Smooth muscle cell (in vitro differentiated cells): ENCODE measurements at regions not wholly inside any gene's neighbourhood (a gene's known extent, or its start where the extent isn't known, plus 50 kb on each side); places are given as distances from the start of the nearest gene placed in this dataset.

Source experiments
- DNase-seq: peaks from one replicate; lab custom pipeline; 2025; ENCODE audit not compliant: unreplicated experiment; lab: John Stamatoyannopoulos, UW
- H2AFZ ChIP-seq: fragments of 200-600 bp; sonication (generic); 2 replicates; pipeline ENCODE4 v1.6.0; 2016; ENCODE audit warnings: antibody characterized with exemption, low read depth, mild to moderate bottlenecking
- H3F3A ChIP-seq: fragments of 200-600 bp; sonication (generic); 2 replicates; pipeline ENCODE4 v1.6.0; 2017; ENCODE audit warnings: antibody characterized with exemption, low read depth
- H3K27ac ChIP-seq: fragments of 200-600 bp; sonication (generic); 2 replicates; pipeline ENCODE4 v1.5.1; 2016; ENCODE audit warnings: low read depth, mild to moderate bottlenecking
- H3K27me3 ChIP-seq: fragments of 200-600 bp; sonication (generic); 2 replicates; pipeline ENCODE4 v1.6.1; 2016; ENCODE audit warnings: low read depth, mild to moderate bottlenecking
- H3K36me3 ChIP-seq: fragments of 200-600 bp; sonication (generic); 2 replicates; pipeline ENCODE4 v1.5.1; 2016; ENCODE audit warnings: low read depth
- H3K4me1 ChIP-seq: fragments of 200-600 bp; sonication (generic); 2 replicates; pipeline ENCODE4 v1.5.1; 2016; ENCODE audit warnings: low read depth
- H3K4me2 ChIP-seq: fragments of 200-600 bp; sonication (generic); 2 replicates; pipeline ENCODE4 v1.6.0; 2016; ENCODE audit warnings: mild to moderate bottlenecking
- H3K4me3 ChIP-seq: fragments of 200-600 bp; sonication (generic); 2 replicates; pipeline ENCODE4 v1.5.1; 2016; ENCODE audit warnings: mild to moderate bottlenecking
- H3K79me2 ChIP-seq: fragments of 200-600 bp; sonication (generic); 2 replicates; pipeline ENCODE4 v1.6.0; 2016; ENCODE audit warnings: low read depth, mild to moderate bottlenecking
- H3K9ac ChIP-seq: fragments of 200-600 bp; sonication (generic); 2 replicates; pipeline ENCODE4 v1.6.0; 2016; ENCODE audit warnings: low read depth
- H3K9me3 ChIP-seq: fragments of 200-600 bp; sonication (generic); replicated peaks from 2 replicates; pipeline ENCODE4 v1.5.1; 2016; ENCODE audit warnings: low read depth
- H4K20me1 ChIP-seq: fragments of 200-600 bp; sonication (generic); 2 replicates; pipeline ENCODE4 v1.6.0; 2016; ENCODE audit warnings: low read depth
- CTCF ChIP-seq: fragments of 200-600 bp; sonication (generic); IDR thresholded peaks from 2 replicates; pipeline ENCODE4 v1.5.1; 2017; ENCODE audit warnings: borderline replicate concordance, mild to moderate bottlenecking, antibody characterized with exemption; ENCODE audit not compliant: insufficient read depth, poor library complexity, severe bottlenecking
- WGBS: methylation state at CpG from one replicate; pipeline ENCODE4 v1.1.7; 2016; ENCODE audit warnings: low lambda C conversion rate; 5-methylcytosine and 5-hydroxymethylcytosine counted together

- no peak for TF ChIP-seq CTCF
- H3K36me3 ChIP-seq = no peaks in the 10 kb centered on the region
- no peak overlapping the region for H3K4me2 ChIP-seq
- H3K9me3 ChIP-seq = no peaks in the 10 kb centered on the region
- H2AFZ ChIP-seq = no peak overlapping the region
- no peaks in the 10 kb centered on the region for H3F3A ChIP-seq
- no peak overlapping the region for H3K9ac ChIP-seq
- H3K4me3 ChIP-seq = no peak overlapping the region
- no peaks in the 10 kb centered on the region for H3K4me1 ChIP-seq
- no peaks in the 10 kb centered on the region for H3K27me3 ChIP-seq
- no peak for DNase-seq
- H3K79me2 ChIP-seq = no peaks in the 10 kb centered on the region
- H3K27ac ChIP-seq = no peak overlapping the region
- H4K20me1 ChIP-seq = no peaks in the 10 kb centered on the region
These were observed 301.9 kb upstream of the AGTR1 start for GRCh38 chr3:148395821-148396220.

- 76% methylated on average over 1 of the region's 1 CpG for WGBS
- Histone ChIP-seq H3K27me3 (no peaks in the 10 kb centered on the region), H3K4me2 (no peak overlapping the region), H3K9ac (no peak overlapping the region), H3K4me3 (no peak overlapping the region), H3F3A (no peaks in the 10 kb centered on the region), H3K79me2 (no peaks in the 10 kb centered on the region), H3K36me3 (no peaks in the 10 kb centered on the region), H3K4me1 (no peaks in the 10 kb centered on the region), H3K27ac (no peak overlapping the region), H3K9me3 (no peaks in the 10 kb centered on the region), H2AFZ (no peak overlapping the region), H4K20me1 (no peaks in the 10 kb centered on the region)
- DNase-seq = no peak
- no peak for TF ChIP-seq CTCF
These were observed 296.9 kb upstream of the AGTR1 start for GRCh38 chr3:148400754-148401153.

- WGBS = 85% methylated on average over 3 of the region's 3 CpGs
- H4K20me1 ChIP-seq = no peaks in the 10 kb centered on the region
These were observed 289.0 kb upstream of the AGTR1 start for GRCh38 chr3:148408667-148409066.

GRCh38 chr3:148420242-148420641 lies 277.5 kb upstream of the AGTR1 start:
- Histone ChIP-seq H2AFZ (no peak overlapping the region), H3K27me3 (no peaks in the 10 kb centered on the region), H3K9me3 (no peaks in the 10 kb centered on the region), H3K4me2 (no peak overlapping the region), H3K36me3 (no peaks in the 10 kb centered on the region), H3F3A (no peaks in the 10 kb centered on the region), H3K9ac (no peak overlapping the region), H3K4me1 (no peaks in the 10 kb centered on the region), H4K20me1 (no peaks in the 10 kb centered on the region), H3K4me3 (no peak overlapping the region), H3K27ac (no peak overlapping the region), H3K79me2 (no peaks in the 10 kb centered on the region)
- TF ChIP-seq CTCF = no peak
- 86% methylated on average over 6 of the region's 6 CpGs for WGBS
- no peak for DNase-seq

More at GRCh38 chr3:148408667-148409066, 289.0 kb upstream of the AGTR1 start:
- Histone ChIP-seq H3K36me3 (no peaks in the 10 kb centered on the region), H3K9me3 (no peaks in the 10 kb centered on the region), H3K27ac (no peak overlapping the region), H3K4me3 (no peak overlapping the region), H2AFZ (no peak overlapping the region), H3K27me3 (no peaks in the 10 kb centered on the region), H3K4me1 (no peaks in the 10 kb centered on the region), H3K9ac (no peak overlapping the region), H3K79me2 (no peaks in the 10 kb centered on the region), H3K4me2 (no peak overlapping the region), H3F3A (no peaks in the 10 kb centered on the region)
- DNase-seq = no peak
- no peak for TF ChIP-seq CTCF
